ENCODE measurements at regions not wholly inside any gene's neighbourhood (a gene's known extent, or its start where the extent isn't known, plus 50 kb on each side); places are given as distances from the start of the nearest gene placed in this dataset.

DNA sequence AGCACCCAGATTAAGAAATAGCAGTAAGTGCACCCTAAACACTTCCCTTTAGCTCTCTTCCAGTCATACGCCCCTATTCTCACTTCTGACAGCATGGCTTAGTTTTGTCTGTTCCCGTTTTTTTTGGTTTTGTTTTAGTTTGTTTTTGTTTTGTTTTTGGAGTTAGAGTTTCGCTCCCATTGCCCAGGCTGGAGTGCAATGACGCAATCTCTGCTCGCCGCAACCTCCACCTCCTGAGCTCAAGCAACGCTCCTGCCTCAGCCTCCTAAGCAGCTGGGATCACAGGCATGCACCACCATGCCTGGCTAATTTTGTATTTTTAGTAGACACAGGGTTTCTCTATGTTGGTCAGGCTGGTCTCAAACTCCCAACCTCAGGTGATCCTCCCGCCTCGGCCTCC lies 2067.7 kb downstream of the SUCLG1 start:
- no peak overlapping the region for H3K9ac ChIP-seq (ENCODE audit: low read length)
- no peaks in the 10 kb centered on the region for H3F3A ChIP-seq (ENCODE audit: insufficient read depth, low read length)
- no peaks in the 10 kb centered on the region for H3K27me3 ChIP-seq (ENCODE audit: insufficient read depth, low read length)
- TF ChIP-seq EZH2 (IDR thresholded peaks at IDR 0.05; ENCODE audit: borderline replicate concordance, low read length), result no peak
- TF ChIP-seq, protein P1, sequence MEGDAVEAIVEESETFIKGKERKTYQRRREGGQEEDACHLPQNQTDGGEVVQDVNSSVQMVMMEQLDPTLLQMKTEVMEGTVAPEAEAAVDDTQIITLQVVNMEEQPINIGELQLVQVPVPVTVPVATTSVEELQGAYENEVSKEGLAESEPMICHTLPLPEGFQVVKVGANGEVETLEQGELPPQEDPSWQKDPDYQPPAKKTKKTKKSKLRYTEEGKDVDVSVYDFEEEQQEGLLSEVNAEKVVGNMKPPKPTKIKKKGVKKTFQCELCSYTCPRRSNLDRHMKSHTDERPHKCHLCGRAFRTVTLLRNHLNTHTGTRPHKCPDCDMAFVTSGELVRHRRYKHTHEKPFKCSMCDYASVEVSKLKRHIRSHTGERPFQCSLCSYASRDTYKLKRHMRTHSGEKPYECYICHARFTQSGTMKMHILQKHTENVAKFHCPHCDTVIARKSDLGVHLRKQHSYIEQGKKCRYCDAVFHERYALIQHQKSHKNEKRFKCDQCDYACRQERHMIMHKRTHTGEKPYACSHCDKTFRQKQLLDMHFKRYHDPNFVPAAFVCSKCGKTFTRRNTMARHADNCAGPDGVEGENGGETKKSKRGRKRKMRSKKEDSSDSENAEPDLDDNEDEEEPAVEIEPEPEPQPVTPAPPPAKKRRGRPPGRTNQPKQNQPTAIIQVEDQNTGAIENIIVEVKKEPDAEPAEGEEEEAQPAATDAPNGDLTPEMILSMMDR (IDR thresholded peaks at IDR 0.05; ENCODE audit: low read length), result no peak
- H4K20me1 ChIP-seq (ENCODE audit: insufficient read depth, low read length), result no peaks in the 10 kb centered on the region
- no peak overlapping the region for H3K4me2 ChIP-seq (ENCODE audit: low read length)
- H3K4me3 ChIP-seq (ENCODE audit: low read depth, low read length, poor library complexity, severe bottlenecking), result no peak overlapping the region
- no peak overlapping the region for H3K27ac ChIP-seq (ENCODE audit: low read depth, low read length, poor library complexity, severe bottlenecking)
- H3K9me3 ChIP-seq (ENCODE audit: low read length), result no peaks in the 10 kb centered on the region
- no peaks in the 10 kb centered on the region for H3K9me2 ChIP-seq (ENCODE audit: low read depth, low read length)
- no peaks in the 10 kb centered on the region for H3K4me1 ChIP-seq (ENCODE audit: insufficient read depth, low read length, severe bottlenecking)
- no peaks in the 10 kb centered on the region for H3K36me3 ChIP-seq (ENCODE audit: insufficient read depth, low read length)
- H2AFZ ChIP-seq (ENCODE audit: low read length), result no peak overlapping the region
- no peaks in the 10 kb centered on the region for H3K79me2 ChIP-seq (ENCODE audit: insufficient read depth, low read length)

DNA sequence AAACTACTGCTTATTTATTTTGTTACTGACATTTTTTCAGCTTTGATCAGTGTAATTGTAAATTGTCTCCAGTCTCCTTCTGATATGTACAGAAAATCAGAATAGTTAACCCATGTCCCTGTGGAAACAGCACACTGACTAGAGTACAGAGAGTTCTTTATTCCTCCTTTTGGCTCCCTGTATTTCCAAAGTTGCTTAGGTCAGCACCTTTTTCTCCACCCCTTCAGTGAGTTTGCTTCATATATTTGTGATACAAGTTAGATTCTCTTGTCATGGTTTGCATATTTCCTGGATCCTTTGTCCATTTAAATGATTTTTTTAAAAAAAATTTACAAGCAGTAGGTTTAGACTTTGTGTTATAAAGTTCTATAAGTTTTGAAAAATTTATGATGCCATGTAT lies 2051.1 kb upstream of the LRRTM1 start:
- Histone ChIP-seq H2AFZ (ENCODE audit: low read length) (no peak overlapping the region), H3K27ac (ENCODE audit: low read depth, low read length, poor library complexity, severe bottlenecking) (no peak overlapping the region), H4K20me1 (ENCODE audit: insufficient read depth, low read length) (no peaks in the 10 kb centered on the region), H3K79me2 (ENCODE audit: insufficient read depth, low read length) (no peaks in the 10 kb centered on the region), H3F3A (ENCODE audit: insufficient read depth, low read length) (no peaks in the 10 kb centered on the region), H3K4me1 (ENCODE audit: insufficient read depth, low read length, severe bottlenecking) (no peaks in the 10 kb centered on the region), H3K9me2 (ENCODE audit: low read depth, low read length) (no peaks in the 10 kb centered on the region; the same call in 1 of the 2 replicates), H3K9me3 (ENCODE audit: low read length) (no peaks in the 10 kb centered on the region), H3K36me3 (ENCODE audit: insufficient read depth, low read length) (no peaks in the 10 kb centered on the region), H3K4me3 (ENCODE audit: low read depth, low read length, poor library complexity, severe bottlenecking) (no peak overlapping the region), H3K4me2 (ENCODE audit: low read length) (no peak overlapping the region), H3K27me3 (ENCODE audit: insufficient read depth, low read length) (no peaks in the 10 kb centered on the region), H3K9ac (ENCODE audit: low read length) (no peak overlapping the region)
- TF ChIP-seq, protein P1 (IDR thresholded peaks at IDR 0.05; ENCODE audit: low read length), result no peak
- no peak for TF ChIP-seq EZH2 (IDR thresholded peaks at IDR 0.05; ENCODE audit: borderline replicate concordance, low read length)

DNA sequence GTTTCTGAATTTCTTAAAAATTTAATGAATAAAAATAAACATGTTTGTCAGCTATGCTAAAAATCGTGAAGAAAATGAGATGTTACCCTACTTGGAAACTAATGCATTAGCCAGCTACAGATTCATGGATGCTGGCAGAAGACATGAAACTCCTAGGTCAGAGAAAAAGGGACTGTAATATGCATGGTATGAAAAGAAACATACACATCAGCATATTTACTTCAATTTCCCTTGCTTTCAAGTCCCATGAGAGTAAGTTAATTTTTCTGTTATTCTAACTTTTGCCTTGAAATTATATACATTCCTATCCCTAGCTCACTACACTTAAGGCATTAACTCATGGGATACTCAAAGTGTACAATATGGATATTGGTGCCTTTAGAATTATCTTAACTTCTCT lies 2041.4 kb upstream of the LRRTM1 start:
- H3K4me1 ChIP-seq (ENCODE audit: insufficient read depth, low read length, severe bottlenecking), result no peaks in the 10 kb centered on the region
- H3K36me3 ChIP-seq (ENCODE audit: insufficient read depth, low read length), result no peaks in the 10 kb centered on the region
- no peak overlapping the region for H2AFZ ChIP-seq (ENCODE audit: low read length)
- no peak overlapping the region for H3K9ac ChIP-seq (ENCODE audit: low read length)
- no peak for TF ChIP-seq EZH2 (IDR thresholded peaks at IDR 0.05; ENCODE audit: borderline replicate concordance, low read length)
- TF ChIP-seq, protein P1 (IDR thresholded peaks at IDR 0.05; ENCODE audit: low read length), result no peak
- H3K27me3 ChIP-seq (ENCODE audit: insufficient read depth, low read length), result no peaks in the 10 kb centered on the region
- no peaks in the 10 kb centered on the region for H4K20me1 ChIP-seq (ENCODE audit: insufficient read depth, low read length)
- no peak overlapping the region for H3K4me3 ChIP-seq (ENCODE audit: low read depth, low read length, poor library complexity, severe bottlenecking)
- no peaks in the 10 kb centered on the region for H3F3A ChIP-seq (ENCODE audit: insufficient read depth, low read length)
- H3K9me2 ChIP-seq (ENCODE audit: low read depth, low read length), result no peaks in the 10 kb centered on the region
- H3K27ac ChIP-seq (ENCODE audit: low read depth, low read length, poor library complexity, severe bottlenecking), result no peak overlapping the region
- H3K9me3 ChIP-seq (ENCODE audit: low read length), result no peaks in the 10 kb centered on the region
- no peak overlapping the region for H3K4me2 ChIP-seq (ENCODE audit: low read length)
- no peaks in the 10 kb centered on the region for H3K79me2 ChIP-seq (ENCODE audit: insufficient read depth, low read length)
